Activated T-helper 1 cell treated with Interleukin-2 at 50 U/mL for 16 hours (primary cell): ENCODE measurements at regions not wholly inside any gene's neighbourhood (a gene's known extent, or its start where the extent isn't known, plus 50 kb on each side); places are given as distances from the start of the nearest gene placed in this dataset.

Source experiments
- DNase-seq: peaks from one replicate; pipeline ENCODE4 v3.0.0-alpha.2; 2020; ENCODE audit warnings: low read depth

DNA sequence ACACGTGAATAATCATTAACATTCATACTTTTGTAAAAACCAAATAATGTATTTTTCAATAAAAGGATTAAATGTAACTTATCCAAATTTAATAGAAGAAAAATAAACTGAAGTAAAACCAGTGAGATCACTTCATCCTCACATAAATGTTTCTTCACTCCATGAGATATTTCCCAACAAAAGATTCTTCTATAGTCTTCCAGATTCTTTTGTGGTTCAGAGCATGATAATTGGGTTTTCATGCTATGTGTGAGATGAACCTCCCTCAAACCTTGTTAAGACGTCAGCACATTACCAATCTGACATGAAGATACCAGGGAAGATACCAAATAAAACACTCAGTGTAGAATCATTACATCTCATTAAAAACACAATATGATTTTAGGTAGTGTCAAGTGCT is 62.9 kb upstream of the OXGR1 start:
- no peak for DNase-seq

- DNase-seq = no peak
Observed at GRCh38 chr13:97058391-97058790, 64.1 kb upstream of the OXGR1 start.

- DNase-seq = no peak
Observed at GRCh38 chr13:97058926-97059325, 64.7 kb upstream of the OXGR1 start.

- DNase-seq = no peak
Observed at GRCh38 chr13:97067017-97067895, 73.0 kb upstream of the OXGR1 start.

DNA sequence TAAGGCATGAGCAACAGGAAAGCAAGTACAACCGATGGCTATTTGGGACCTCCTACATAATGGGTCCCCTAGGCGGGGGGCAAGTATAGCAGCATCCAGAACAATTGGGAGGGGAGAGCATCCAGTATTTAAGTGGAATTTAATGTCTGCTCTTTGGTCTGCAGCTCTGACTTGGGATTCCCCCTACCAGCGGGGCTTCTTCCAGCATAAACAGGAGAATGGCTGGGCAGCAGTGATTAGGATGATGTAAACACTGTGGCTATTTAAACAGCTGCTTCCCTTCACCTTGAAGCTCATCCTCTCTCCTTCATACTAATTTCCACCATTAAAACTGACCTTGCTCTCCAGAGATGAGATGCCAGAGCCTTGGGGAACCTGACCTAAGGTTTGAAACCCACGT is 73.9 kb upstream of the OXGR1 start:
- DNase-seq = no peak

GRCh38 chr13:97069050-97069815 is 75.0 kb upstream of the OXGR1 start:
- no peak for DNase-seq

GRCh38 chr13:97072297-97072696 is 78.0 kb upstream of the OXGR1 start:
- no peak for DNase-seq

DNA sequence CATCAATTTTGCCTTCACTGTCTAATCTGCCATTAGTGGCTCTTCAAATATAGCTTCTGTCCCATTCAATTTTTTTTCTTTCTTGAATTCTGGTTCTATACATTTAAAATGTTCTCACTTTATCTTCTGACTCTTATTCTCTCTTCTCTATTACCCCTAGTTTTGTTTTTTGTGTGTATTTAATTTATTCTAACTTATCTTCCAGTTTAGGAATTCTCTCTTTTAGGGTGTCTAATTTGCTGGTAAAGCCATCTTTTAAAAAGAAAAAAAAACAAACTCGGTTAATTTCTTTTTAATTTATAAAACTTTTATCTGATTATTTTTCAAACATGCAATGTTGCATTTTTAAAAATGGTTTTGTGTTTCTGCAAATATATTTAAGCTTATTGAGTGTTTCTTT is 80.3 kb upstream of the OXGR1 start:
- no peak for DNase-seq

DNA sequence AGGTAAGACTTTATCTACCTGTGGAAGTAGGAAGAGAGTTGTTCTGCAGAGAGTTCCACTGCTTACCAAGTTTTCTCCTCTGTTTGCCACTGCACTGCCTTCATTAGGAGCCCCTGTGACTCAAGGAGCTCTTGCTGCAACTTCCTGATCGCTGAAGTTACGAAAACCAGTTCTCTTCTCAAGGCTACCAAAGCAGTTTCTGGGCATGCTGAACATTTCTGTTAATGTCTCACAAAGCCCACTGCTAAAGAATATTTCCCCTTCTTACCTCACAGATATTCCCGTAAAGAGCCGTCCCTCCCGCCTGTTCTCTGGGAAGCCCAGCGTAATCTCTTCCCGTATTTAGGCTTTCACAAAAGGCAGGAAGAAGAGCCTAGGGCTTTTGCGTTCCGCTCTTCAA is 82.6 kb upstream of the OXGR1 start:
- DNase-seq = no peak

- no peak for DNase-seq
Observed at GRCh38 chr13:97077341-97077740, 83.1 kb upstream of the OXGR1 start.

DNA sequence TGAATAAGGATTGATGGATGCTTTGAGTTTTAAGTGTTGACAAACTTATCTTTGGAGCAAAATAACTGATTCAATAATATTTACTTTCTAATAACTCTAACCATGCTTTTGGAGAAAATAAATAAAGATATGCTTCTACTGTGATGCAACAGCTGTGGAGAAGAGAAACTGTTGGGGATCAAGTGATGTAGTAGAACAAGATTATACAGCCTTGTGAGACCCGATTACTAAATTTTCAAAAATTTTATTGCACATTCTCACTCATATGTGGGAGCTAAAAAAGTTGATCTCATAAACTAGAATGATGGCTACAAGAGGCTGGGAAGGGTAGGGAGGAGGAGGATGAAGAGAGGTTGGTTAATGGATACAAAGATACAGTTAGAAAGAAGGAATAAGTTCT is 85.5 kb upstream of the OXGR1 start:
- DNase-seq = no peak

- DNase-seq = no peak
Observed at GRCh38 chr13:97082461-97083207, 88.4 kb upstream of the OXGR1 start.

GRCh38 chr13:97091196-97091595 is 96.9 kb upstream of the OXGR1 start:
- no peak for DNase-seq

GRCh38 chr13:97100821-97101220 is 106.5 kb upstream of the OXGR1 start:
- DNase-seq = no peak

DNA sequence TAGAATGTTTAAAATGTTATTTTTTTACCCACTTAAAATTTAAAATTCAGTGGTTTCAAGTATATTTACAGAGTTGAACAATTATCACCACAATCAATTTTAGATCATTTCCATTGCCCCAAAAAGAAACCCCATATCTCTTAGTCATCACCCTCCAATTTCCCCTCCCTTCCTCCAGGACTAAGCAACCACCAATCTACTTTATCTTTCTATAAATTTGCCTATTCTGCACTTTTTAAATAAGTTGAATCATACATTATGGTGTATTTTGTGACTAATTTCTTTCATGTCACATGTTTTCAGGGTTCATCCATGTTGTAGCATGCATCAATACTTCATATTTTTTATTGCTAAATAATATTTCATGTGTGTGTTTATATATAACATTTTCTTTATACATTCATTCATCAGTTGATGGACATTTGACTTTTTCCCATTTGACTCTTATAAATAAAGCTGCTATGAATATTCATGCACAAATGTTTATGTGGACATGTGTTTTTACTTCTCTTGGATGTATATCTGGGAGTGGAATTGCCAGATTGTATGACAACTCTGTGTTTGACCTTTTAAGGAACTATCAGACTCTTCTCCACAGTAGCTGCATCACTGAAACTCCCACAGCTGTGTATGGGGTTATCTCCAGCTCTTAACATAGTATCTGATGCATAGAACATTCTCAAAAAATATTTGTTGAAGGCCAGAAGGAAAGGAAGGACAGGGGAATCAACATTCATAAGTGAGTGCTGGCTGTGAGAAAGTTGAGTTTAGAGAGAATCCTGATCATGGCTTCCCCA is 107.8 kb upstream of the OXGR1 start:
- no peak for DNase-seq

GRCh38 chr13:97106323-97106722 is 112.0 kb upstream of the OXGR1 start:
- DNase-seq = no peak

- DNase-seq = no peak
Observed at GRCh38 chr13:97107815-97108529, 113.7 kb upstream of the OXGR1 start.

DNA sequence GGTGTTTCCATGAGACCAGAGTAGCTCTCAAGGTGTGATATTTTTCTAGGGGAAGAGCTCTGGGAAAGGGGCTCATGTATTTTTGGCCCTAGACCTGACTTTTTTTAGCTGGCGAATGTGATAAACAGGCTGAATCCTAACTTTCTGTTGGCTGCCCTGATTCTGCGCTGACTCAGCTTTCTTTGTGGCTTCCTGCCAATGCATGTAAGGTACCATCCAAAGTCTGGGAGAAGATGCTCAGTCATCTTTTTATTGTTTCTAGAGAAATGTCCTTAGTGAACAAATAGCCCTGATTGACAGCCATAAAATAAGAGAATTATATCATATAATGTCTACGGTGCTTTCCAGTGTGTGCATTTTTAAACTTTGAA is 113.6 kb upstream of the MBNL2 start:
- DNase-seq = no peak

DNA sequence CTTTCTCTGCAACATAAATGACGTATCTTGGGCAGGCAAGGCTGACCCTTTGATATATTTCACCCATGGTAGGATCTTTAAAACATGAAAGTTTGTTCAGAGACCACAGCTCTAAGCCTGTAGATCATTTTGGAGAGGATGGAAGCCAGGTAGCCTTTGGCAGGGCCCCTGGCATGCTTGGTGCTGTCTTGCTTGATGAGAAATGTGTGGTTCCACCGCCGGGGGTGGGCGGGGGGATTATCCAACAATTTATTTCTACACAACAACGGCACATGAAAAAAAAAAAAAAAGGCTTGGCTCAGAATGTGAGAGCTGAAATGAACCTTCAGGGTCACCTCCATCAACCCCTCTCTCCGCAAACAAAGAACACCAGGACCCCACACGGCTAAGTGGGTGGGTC is 112.9 kb upstream of the MBNL2 start:
- DNase-seq = no peak

- peak; percentile 67 for DNase-seq
Observed at GRCh38 chr13:97109841-97110492, 112.2 kb upstream of the MBNL2 start.

- no peak for DNase-seq
Observed at GRCh38 chr13:97110936-97111335, 111.2 kb upstream of the MBNL2 start.
